K562 (cell line): ENCODE measurements at regions not wholly inside any gene's neighbourhood (a gene's known extent, or its start where the extent isn't known, plus 50 kb on each side); places are given as distances from the start of the nearest gene placed in this dataset.

Experiments used
- ATAC-seq: fragments of 200-7000 bp; cut with Tn5 transposase; 3 replicates; pipeline ENCODE4 v1.9.1; 2020; ENCODE audit warnings: moderate library complexity
- BruUV-seq: library from RNA; stranded (reverse); fragments of 400-500 nt; replicated peaks from 2 replicates; lab custom pipeline; 2021; lab: Mats Ljungman, UMichigan
- CTCF ChIA-PET: fragments of 300-600 bp; formaldehyde crosslinking; extraction: SDS; loops from one replicate; lab custom pipeline; 2021; ENCODE audit warnings: low intra/inter-chr PET ratio; lab: Yijun Ruan, JAX
- POLR2A ChIA-PET: fragments of 300-600, 350-650 bp; sonication (Branson Sonifier 250); formaldehyde crosslinking; extraction: SDS; loops from one replicate; lab custom pipeline; 2021; ENCODE audit warnings: antibody characterized with exemption, inconsistent platforms; lab: Yijun Ruan, JAX
- DNase-seq, 4 experiments: peaks; one replicate each; pipeline versions ENCODE4 v3.0.0 to v3.0.0-alpha.2; 2011 to 2018; ENCODE audit warnings: low spot score in 3 of 4, mixed read lengths in 3 of 4; ENCODE audit errors: extremely low read depth in 1 of 4
- FAIRE-seq: peaks from 2 replicates; lab custom pipeline; 2011; peaks lifted over from hg19 to GRCh38; lab: Jason Lieb, UNC
- H2AFZ ChIP-seq: 2 replicates; pipeline ENCODE4 v1.6.0; 2011; ENCODE audit warnings: low read depth, low read length, control low read depth, inconsistent platforms
- H3K27ac ChIP-seq: fragments of 200-600 bp; 3 replicates; pipeline ENCODE4 v1.8.0; 2011; ENCODE audit warnings: low read depth, mild to moderate bottlenecking, control low read depth, inconsistent platforms, low read length, moderate library complexity, mixed read lengths; ENCODE audit errors: extremely low read depth
- H3K27me3 ChIP-seq, 2 experiments: fragments of 300-600 bp in 1 of 2; 2 replicates in 1 of 2; 3 replicates in 1 of 2; pipeline versions ENCODE4 v1.6.0 to v1.8.0; 2011; ENCODE audit warnings: inconsistent platforms in 2 of 2, low read length in 2 of 2, mild to moderate bottlenecking in 1 of 2, mixed read lengths in 1 of 2, moderate library complexity in 1 of 2; ENCODE audit not compliant: control insufficient read depth in 2 of 2, insufficient read depth in 2 of 2
- H3K36me3 ChIP-seq: fragments of 300-600 bp; 3 replicates; pipeline ENCODE4 v1.8.0; 2011; ENCODE audit warnings: mild to moderate bottlenecking, low read length, inconsistent platforms; ENCODE audit not compliant: control insufficient read depth, insufficient read depth
- H3K4me1 ChIP-seq, 2 experiments: fragments of 200-600 bp in 1 of 2; replicated peaks in 1 of 2; 2 replicates in 1 of 2; 3 replicates in 1 of 2; pipeline versions ENCODE4 v1.5.1 to v1.8.0; 2011; ENCODE audit warnings: inconsistent platforms in 2 of 2, low read length in 2 of 2, mild to moderate bottlenecking in 1 of 2, mixed read lengths in 1 of 2, moderate library complexity in 1 of 2; ENCODE audit not compliant: control insufficient read depth in 2 of 2, insufficient read depth in 2 of 2
- H3K4me2 ChIP-seq: 2 replicates; pipeline ENCODE4 v1.6.1; 2011; ENCODE audit warnings: low read length, control low read depth, inconsistent platforms, mixed read lengths; ENCODE audit not compliant: insufficient read depth
- H3K4me3 ChIP-seq: fragments of 200-600 bp; sonication (generic), shearing (Covaris generic); 2 replicates; pipeline ENCODE4 v1.5.1; 2016; ENCODE audit warnings: control low read depth, inconsistent platforms
- H3K79me2 ChIP-seq: fragments of 200-600 bp; 3 replicates; pipeline ENCODE4 v1.8.0; 2011; ENCODE audit warnings: low read length, inconsistent platforms; ENCODE audit not compliant: control insufficient read depth, insufficient read depth
- H3K9ac ChIP-seq, 2 experiments: 2 replicates each; pipeline versions ENCODE4 v1.6.0 to v1.6.1; 2011; ENCODE audit warnings: low read depth in 2 of 2, low read length in 2 of 2, control low read depth in 1 of 2, inconsistent platforms in 1 of 2, mild to moderate bottlenecking in 1 of 2, mixed read lengths in 1 of 2; ENCODE audit not compliant: insufficient read depth in 1 of 2
- H3K9me1 ChIP-seq: one replicate; pipeline ENCODE4 v1.6.0; 2011; ENCODE audit warnings: inconsistent platforms, mild to moderate bottlenecking, low read length, moderate library complexity; ENCODE audit not compliant: control insufficient read depth, insufficient read depth
- H3K9me3 ChIP-seq: replicated peaks from 2 replicates; pipeline ENCODE4 v1.5.1; 2011; ENCODE audit warnings: low read depth, low read length, inconsistent platforms; ENCODE audit not compliant: control insufficient read depth, insufficient read depth
- H4K20me1 ChIP-seq: replicated peaks from 2 replicates; pipeline ENCODE4 v1.6.1; 2011; ENCODE audit warnings: low read length, inconsistent platforms, mixed read lengths; ENCODE audit not compliant: control insufficient read depth, insufficient read depth
- BHLHE40 ChIP-seq: IDR thresholded peaks from 2 replicates; pipeline ENCODE4 v1.6.1; 2011; ENCODE audit warnings: low read length, improper control_type of control experiment
- HMGN3 ChIP-seq: IDR thresholded peaks from 2 replicates; pipeline ENCODE4 v1.6.1; 2011; ENCODE audit warnings: borderline replicate concordance, low read depth, mild to moderate bottlenecking, mixed read lengths, low read length; ENCODE audit not compliant: insufficient read length; ENCODE audit errors: extremely low read depth
- HNRNPK ChIP-seq: fragments of 200-400 bp; formaldehyde crosslinking; IDR thresholded peaks from one replicate; pipeline ENCODE4 v1.6.1; 2018; ENCODE audit warnings: mild to moderate bottlenecking, low read depth, low read length; ENCODE audit not compliant: poor library complexity, severe bottlenecking
- HNRNPLL ChIP-seq: fragments of 200-400 bp; formaldehyde crosslinking; IDR thresholded peaks from 2 replicates; pipeline ENCODE4 v1.6.1; 2017; ENCODE audit warnings: low read length, low read depth, mild to moderate bottlenecking; ENCODE audit not compliant: poor library complexity, severe bottlenecking
- KHSRP ChIP-seq: fragments of 450-650 bp; IDR thresholded peaks from 2 replicates; pipeline ENCODE4 v1.6.1; 2017
- MCM7 ChIP-seq, 2 experiments: fragments of 450-650 bp; IDR thresholded peaks; 2 replicates each; pipeline ENCODE4 v1.6.1; 2016 to 2018
- POLR3G ChIP-seq: IDR thresholded peaks from 2 replicates; pipeline ENCODE4 v1.6.1; 2011; ENCODE audit not compliant: insufficient read length, insufficient replicate concordance; ENCODE audit errors: extremely low read depth
- SAFB ChIP-seq: fragments of 200-400 bp; formaldehyde crosslinking; IDR thresholded peaks from 2 replicates; pipeline ENCODE4 v1.6.1; 2017; ENCODE audit warnings: low read depth, low read length, borderline replicate concordance
- SMARCE1 ChIP-seq: fragments of 450-650 bp; IDR thresholded peaks from 2 replicates; pipeline ENCODE4 v1.7.1; 2016; ENCODE audit warnings: mild to moderate bottlenecking
- SMC3 ChIP-seq: conservative IDR thresholded peaks from 2 replicates; pipeline ENCODE4 v1.6.1; 2011; ENCODE audit warnings: low read depth, low read length, improper control_type of control experiment; ENCODE audit not compliant: insufficient read depth
- WHSC1 ChIP-seq: IDR thresholded peaks from one replicate; pipeline ENCODE4 v1.6.1; 2012; ENCODE audit warnings: low read length, control low read depth, inconsistent platforms
- XRCC4 ChIP-seq: IDR thresholded peaks from one replicate; pipeline ENCODE4 v1.6.1; 2011; ENCODE audit not compliant: insufficient read depth, insufficient read length; ENCODE audit errors: extremely low read depth
- ZFP30 ChIP-seq: fragments of 250-450 bp; sonication (Bioruptor Pico); IDR thresholded peaks from 2 replicates; pipeline ENCODE4 v1.8.0; 2022; ENCODE audit warnings: moderate library complexity, mild to moderate bottlenecking, inconsistent platforms, borderline replicate concordance
- ZNF253 ChIP-seq: fragments of 250-450 bp; sonication (Bioruptor Pico); conservative IDR thresholded peaks from 2 replicates; pipeline ENCODE4 v1.6.1; 2021; ENCODE audit warnings: mild to moderate bottlenecking
- WGBS: fragments of 100-300 bp; shearing (Covaris generic); methylation state at CpG from one replicate; pipeline ENCODE4 v1.1.6; 2016; ENCODE audit warnings: low coverage, mixed read lengths; ENCODE audit not compliant: insufficient coverage; ENCODE audit errors: missing lambda C conversion rate; 5-methylcytosine and 5-hydroxymethylcytosine counted together
- in situ Hi-C: fragments of 300-500 bp; cut with MboI; formaldehyde crosslinking; loops from 4 replicates; pipeline ENCODE4 v1.15.0; 2018; ENCODE audit warnings: inconsistent platforms, mixed read lengths
- intact Hi-C: fragments of 100-400 bp; cut with micrococcal nuclease; formaldehyde crosslinking; loops from 2 replicates; pipeline ENCODE4 v1.14.2; 2022
- TF ChIP-seq, protein P1 (sequence below): IDR thresholded peaks from 2 replicates; pipeline ENCODE4 v1.6.1; 2016; ENCODE audit warnings: missing genetic modification characterization, missing compliant biosample characterization
- TF ChIP-seq, protein P2 (sequence below): sonication (generic); formaldehyde crosslinking; IDR thresholded peaks from 2 replicates; pipeline ENCODE4 v1.8.0; 2023; ENCODE audit warnings: missing genetic modification reagents, mild to moderate bottlenecking, borderline replicate concordance

GRCh38 chr2:191557841-191558240 is 120.1 kb upstream of the NABP1 start (continued):
- TF ChIP-seq HNRNPLL (no peak), XRCC4 (no peak), SMARCE1 (peak; percentile 53; the same call in 1 of the 2 replicates), HNRNPK (no peak), SMC3 (no peak), HMGN3 (no peak), BHLHE40 (no peak), ZFP30 (CRISPR knock-in tag) (no peak), ZNF253 (CRISPR knock-in tag) (no peak), WHSC1 (no peak)
- TF ChIP-seq, protein P1, sequence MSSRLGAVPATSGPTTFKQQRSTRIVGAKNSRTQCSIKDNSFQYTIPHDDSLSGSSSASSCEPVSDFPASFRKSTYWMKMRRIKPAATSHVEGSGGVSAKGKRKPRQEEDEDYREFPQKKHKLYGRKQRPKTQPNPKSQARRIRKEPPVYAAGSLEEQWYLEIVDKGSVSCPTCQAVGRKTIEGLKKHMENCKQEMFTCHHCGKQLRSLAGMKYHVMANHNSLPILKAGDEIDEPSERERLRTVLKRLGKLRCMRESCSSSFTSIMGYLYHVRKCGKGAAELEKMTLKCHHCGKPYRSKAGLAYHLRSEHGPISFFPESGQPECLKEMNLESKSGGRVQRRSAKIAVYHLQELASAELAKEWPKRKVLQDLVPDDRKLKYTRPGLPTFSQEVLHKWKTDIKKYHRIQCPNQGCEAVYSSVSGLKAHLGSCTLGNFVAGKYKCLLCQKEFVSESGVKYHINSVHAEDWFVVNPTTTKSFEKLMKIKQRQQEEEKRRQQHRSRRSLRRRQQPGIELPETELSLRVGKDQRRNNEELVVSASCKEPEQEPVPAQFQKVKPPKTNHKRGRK (tag) = no peak
- TF ChIP-seq, all 486 proteins: peak for 36

GRCh38 chr2:191559569-191559968 is 118.4 kb upstream of the NABP1 start:
- H2AFZ ChIP-seq = no peak overlapping the region
- H3K4me1 ChIP-seq = peaks cover 7 to 22% of the 10 kb centered on the region in 2 experiments; a peak in 3 of 5 replicates
- H3K4me2 ChIP-seq = no peak overlapping the region
- in situ Hi-C loops (loop anchor here (5.0 to 10.0 kb wide), 2 partner anchors 255 to 598 kb away; no protein-coding TSS in a partner anchor), intact Hi-C loops (no loop called here)
- H4K20me1 ChIP-seq = no peaks in the 10 kb centered on the region
- H3K27me3 ChIP-seq = no peaks in the 10 kb centered on the region
- no peaks in the 10 kb centered on the region for H3K79me2 ChIP-seq
- no peaks in the 10 kb centered on the region for H3K9me1 ChIP-seq
- BruUV-seq = no TSS peak
- FAIRE-seq = no peak
- H3K36me3 ChIP-seq = no peaks in the 10 kb centered on the region
- no peak overlapping the region for H3K27ac ChIP-seq
- no peak for DNase-seq
- no peak for ATAC-seq
- H3K4me3 ChIP-seq = no peak overlapping the region
- no peak overlapping the region for H3K9ac ChIP-seq
- H3K9me3 ChIP-seq = no peaks in the 10 kb centered on the region
- ChIA-PET POLR2A (interaction anchor here (0.8 to 0.9 kb wide), 2 partner anchors 118 to 126 kb away, joined by 3 to 5 read pairs; partner anchors contain the start of gene NABP1), CTCF (no interaction called here)
- 72% methylated on average over 4 of the region's 4 CpGs for WGBS
- TF ChIP-seq, protein P2, sequence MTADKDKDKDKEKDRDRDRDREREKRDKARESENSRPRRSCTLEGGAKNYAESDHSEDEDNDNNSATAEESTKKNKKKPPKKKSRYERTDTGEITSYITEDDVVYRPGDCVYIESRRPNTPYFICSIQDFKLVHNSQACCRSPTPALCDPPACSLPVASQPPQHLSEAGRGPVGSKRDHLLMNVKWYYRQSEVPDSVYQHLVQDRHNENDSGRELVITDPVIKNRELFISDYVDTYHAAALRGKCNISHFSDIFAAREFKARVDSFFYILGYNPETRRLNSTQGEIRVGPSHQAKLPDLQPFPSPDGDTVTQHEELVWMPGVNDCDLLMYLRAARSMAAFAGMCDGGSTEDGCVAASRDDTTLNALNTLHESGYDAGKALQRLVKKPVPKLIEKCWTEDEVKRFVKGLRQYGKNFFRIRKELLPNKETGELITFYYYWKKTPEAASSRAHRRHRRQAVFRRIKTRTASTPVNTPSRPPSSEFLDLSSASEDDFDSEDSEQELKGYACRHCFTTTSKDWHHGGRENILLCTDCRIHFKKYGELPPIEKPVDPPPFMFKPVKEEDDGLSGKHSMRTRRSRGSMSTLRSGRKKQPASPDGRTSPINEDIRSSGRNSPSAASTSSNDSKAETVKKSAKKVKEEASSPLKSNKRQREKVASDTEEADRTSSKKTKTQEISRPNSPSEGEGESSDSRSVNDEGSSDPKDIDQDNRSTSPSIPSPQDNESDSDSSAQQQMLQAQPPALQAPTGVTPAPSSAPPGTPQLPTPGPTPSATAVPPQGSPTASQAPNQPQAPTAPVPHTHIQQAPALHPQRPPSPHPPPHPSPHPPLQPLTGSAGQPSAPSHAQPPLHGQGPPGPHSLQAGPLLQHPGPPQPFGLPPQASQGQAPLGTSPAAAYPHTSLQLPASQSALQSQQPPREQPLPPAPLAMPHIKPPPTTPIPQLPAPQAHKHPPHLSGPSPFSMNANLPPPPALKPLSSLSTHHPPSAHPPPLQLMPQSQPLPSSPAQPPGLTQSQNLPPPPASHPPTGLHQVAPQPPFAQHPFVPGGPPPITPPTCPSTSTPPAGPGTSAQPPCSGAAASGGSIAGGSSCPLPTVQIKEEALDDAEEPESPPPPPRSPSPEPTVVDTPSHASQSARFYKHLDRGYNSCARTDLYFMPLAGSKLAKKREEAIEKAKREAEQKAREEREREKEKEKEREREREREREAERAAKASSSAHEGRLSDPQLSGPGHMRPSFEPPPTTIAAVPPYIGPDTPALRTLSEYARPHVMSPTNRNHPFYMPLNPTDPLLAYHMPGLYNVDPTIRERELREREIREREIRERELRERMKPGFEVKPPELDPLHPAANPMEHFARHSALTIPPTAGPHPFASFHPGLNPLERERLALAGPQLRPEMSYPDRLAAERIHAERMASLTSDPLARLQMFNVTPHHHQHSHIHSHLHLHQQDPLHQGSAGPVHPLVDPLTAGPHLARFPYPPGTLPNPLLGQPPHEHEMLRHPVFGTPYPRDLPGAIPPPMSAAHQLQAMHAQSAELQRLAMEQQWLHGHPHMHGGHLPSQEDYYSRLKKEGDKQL (CRISPR knock-in tag) = no peak
- TF ChIP-seq MCM7 (IDR thresholded peaks at IDR 0.05) (no peak), KHSRP (no peak), POLR3G (no peak), SAFB (no peak)
